Kidney epithelial cell (primary cell): ENCODE measurements at regions not wholly inside any gene's neighbourhood (a gene's known extent, or its start where the extent isn't known, plus 50 kb on each side); places are given as distances from the start of the nearest gene placed in this dataset.
A peak's percentile ranks its signal among the peaks of the same experiment; 100 is the strongest.

Experiments
- DNase-seq: peaks from one replicate; pipeline ENCODE4 v3.0.0-alpha.2; 2010; ENCODE audit warnings: low read depth
- H3K27me3 ChIP-seq: 2 replicates; pipeline ENCODE4 v1.6.0; 2011; ENCODE audit warnings: low read length; ENCODE audit not compliant: control insufficient read depth, insufficient read depth
- H3K36me3 ChIP-seq: 2 replicates; pipeline ENCODE4 v1.5.1; 2011; ENCODE audit warnings: low read length; ENCODE audit not compliant: control insufficient read depth, insufficient read depth
- H3K4me3 ChIP-seq: 2 replicates; pipeline ENCODE4 v1.5.1; 2011; ENCODE audit warnings: low read depth, mild to moderate bottlenecking, control low read depth, low read length
- CTCF ChIP-seq: IDR thresholded peaks from 2 replicates; pipeline ENCODE4 v1.5.1; 2011; ENCODE audit warnings: mild to moderate bottlenecking, moderate library complexity, low read length, control low read depth, inconsistent platforms; ENCODE audit not compliant: insufficient read depth, poor library complexity, severe bottlenecking

GRCh38 chr13:56659041-56659471 lies 481.7 kb upstream of the PRR20A start:
- no peaks in the 10 kb centered on the region for H3K27me3 ChIP-seq
- no peak for TF ChIP-seq CTCF
- H3K36me3 ChIP-seq = no peaks in the 10 kb centered on the region
- no peak for DNase-seq
- H3K4me3 ChIP-seq = no peak overlapping the region

GRCh38 chr13:56670563-56670962 lies 470.2 kb upstream of the PRR20A start:
- peak; percentile 0 for DNase-seq
- Histone ChIP-seq H3K27me3 (no peaks in the 10 kb centered on the region), H3K4me3 (no peak overlapping the region), H3K36me3 (no peaks in the 10 kb centered on the region)
- TF ChIP-seq CTCF = no peak

- DNase-seq = no peak
- H3K4me3 ChIP-seq = no peak overlapping the region
- no peak for TF ChIP-seq CTCF
- no peaks in the 10 kb centered on the region for H3K27me3 ChIP-seq
- no peaks in the 10 kb centered on the region for H3K36me3 ChIP-seq
These were observed 459.3 kb upstream of the PRR20A start for GRCh38 chr13:56681404-56681803.

GRCh38 chr13:56687131-56687530 lies 453.6 kb upstream of the PRR20A start:
- TF ChIP-seq CTCF = no peak
- no peaks in the 10 kb centered on the region for H3K27me3 ChIP-seq
- no peak for DNase-seq
- no peak overlapping the region for H3K4me3 ChIP-seq
- no peaks in the 10 kb centered on the region for H3K36me3 ChIP-seq

- no peak for DNase-seq
- Histone ChIP-seq H3K27me3 (no peaks in the 10 kb centered on the region), H3K36me3 (no peaks in the 10 kb centered on the region), H3K4me3 (no peak overlapping the region)
- no peak for TF ChIP-seq CTCF
These were observed 443.7 kb upstream of the PRR20A start for GRCh38 chr13:56697011-56697410.

GRCh38 chr13:56700324-56700723 lies 440.4 kb upstream of the PRR20A start:
- H3K27me3 ChIP-seq = no peaks in the 10 kb centered on the region
- H3K36me3 ChIP-seq = no peaks in the 10 kb centered on the region
- TF ChIP-seq CTCF = no peak
- DNase-seq = no peak
- no peak overlapping the region for H3K4me3 ChIP-seq
